Activated T-helper 2 cell treated with anti-CD3 and anti-CD28 coated beads, Interferon-gamma antibody, Interleukin-2, Interleukin-4, amounts not matched to agents 10 μg/mL and 5 μg/mL and 100 μg/mL, durations not matched to agents 14 hours and 24 hours and 36 hours (primary cell): ENCODE measurements at regions not wholly inside any gene's neighbourhood (a gene's known extent, or its start where the extent isn't known, plus 50 kb on each side); places are given as distances from the start of the nearest gene placed in this dataset.

ENCODE experiments used
- DNase-seq: peaks from one replicate; pipeline ENCODE4 v3.0.0; 2021; ENCODE audit warnings: low spot score
- H3K27ac Mint-ChIP-seq: one replicate; pipeline ENCODE4 v1.8.0; 2021; ENCODE audit warnings: mixed read lengths
- H3K27me3 Mint-ChIP-seq: one replicate; pipeline ENCODE4 v1.8.0; 2021; ENCODE audit warnings: low read depth, mixed read lengths
- H3K36me3 Mint-ChIP-seq: one replicate; pipeline ENCODE4 v1.8.0; 2021; ENCODE audit warnings: low read depth, mixed read lengths
- H3K4me1 Mint-ChIP-seq: one replicate; pipeline ENCODE4 v1.8.0; 2021; ENCODE audit warnings: low read depth, mixed read lengths
- H3K4me3 Mint-ChIP-seq: one replicate; pipeline ENCODE4 v1.8.0; 2021; ENCODE audit warnings: low read depth, mild to moderate bottlenecking, moderate library complexity, mixed read lengths
- H3K9me3 Mint-ChIP-seq: one replicate; pipeline ENCODE4 v1.8.0; 2021; ENCODE audit warnings: mixed read lengths
- intact Hi-C: fragments of 100-400 bp; cut with micrococcal nuclease; formaldehyde crosslinking; loops from one replicate; pipeline ENCODE4 v1.15.1; 2023

DNA sequence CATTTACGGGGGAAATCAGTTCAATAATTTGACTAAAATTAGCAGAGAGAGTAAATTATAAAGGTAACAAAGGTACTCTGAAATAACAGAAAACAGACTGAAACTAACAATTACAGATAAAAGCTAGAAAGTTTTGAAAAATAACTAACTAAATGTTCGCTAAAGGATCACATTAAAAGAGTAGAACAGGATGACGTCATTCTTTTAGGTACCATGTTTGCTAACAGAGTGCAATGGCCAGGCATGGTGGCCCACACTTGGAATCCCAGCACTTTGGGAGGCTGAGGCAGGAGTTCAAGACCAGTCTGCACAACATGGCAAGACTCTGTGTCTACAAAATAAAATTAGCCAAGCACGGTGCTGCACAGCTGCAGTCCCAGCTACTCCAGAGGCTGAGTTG is 212.3 kb upstream of the CDYL start:
- DNase-seq = no peak
- intact Hi-C loops = no loop called here
- Mint-ChIP-seq H3K4me3 (no peak overlapping the region), H3K36me3 (no peaks in the 10 kb centered on the region), H3K4me1 (no peaks in the 10 kb centered on the region), H3K27ac (no peak overlapping the region), H3K9me3 (no peaks in the 10 kb centered on the region), H3K27me3 (no peaks in the 10 kb centered on the region)

DNA sequence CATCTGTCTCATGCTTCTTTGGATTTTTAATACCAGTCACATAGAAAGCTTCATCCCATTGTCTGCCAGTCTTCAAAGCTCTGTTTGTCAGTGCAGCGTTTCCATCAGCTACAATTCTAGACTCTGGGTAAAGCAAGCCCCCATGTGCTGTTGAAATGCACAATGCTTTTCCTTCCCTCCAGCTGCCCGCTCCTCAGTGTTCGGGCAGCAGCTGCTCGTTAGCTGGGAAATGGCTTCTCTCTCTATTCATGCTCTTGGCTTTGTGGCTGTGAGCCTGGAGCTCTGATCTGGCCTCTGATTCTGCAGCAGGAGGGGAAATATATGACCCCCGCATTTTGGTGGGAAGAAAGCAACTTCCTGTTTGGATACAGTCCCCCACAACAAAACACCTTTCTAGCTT is 213.0 kb upstream of the CDYL start:
- Mint-ChIP-seq H3K27me3 (no peaks in the 10 kb centered on the region), H3K9me3 (no peaks in the 10 kb centered on the region), H3K36me3 (no peaks in the 10 kb centered on the region), H3K4me3 (no peak overlapping the region), H3K27ac (no peak overlapping the region), H3K4me1 (no peaks in the 10 kb centered on the region)
- intact Hi-C loops = no loop called here
- DNase-seq = no peak

DNA sequence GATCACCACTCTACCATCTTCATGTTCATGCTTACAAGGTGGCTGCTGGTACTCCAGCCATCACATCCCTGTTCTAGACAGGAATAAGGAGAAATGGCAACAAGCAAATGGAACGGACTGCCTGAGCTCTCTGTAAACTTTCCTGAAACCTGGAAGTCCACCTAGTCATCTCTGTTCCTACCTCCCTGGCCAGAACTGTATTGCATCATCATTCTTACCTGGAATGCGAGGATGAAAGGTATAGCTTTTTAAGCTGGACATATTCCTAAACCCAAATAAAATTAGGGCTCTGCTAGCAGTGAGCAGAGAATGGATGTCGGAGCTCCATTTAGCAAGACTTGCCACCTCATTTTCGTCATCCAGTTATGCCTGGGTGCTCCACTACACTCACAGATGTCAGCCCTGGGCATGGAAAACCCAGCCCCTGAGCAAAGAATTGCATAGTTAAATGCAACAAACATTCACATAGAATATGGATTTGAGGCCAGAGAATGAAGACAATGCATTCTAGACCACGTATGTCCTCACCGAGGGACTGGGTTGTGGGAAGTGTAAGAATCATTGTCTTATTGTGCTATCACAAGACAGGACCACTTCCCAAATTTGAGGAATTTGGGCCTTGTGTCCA is 214.3 kb upstream of the CDYL start:
- intact Hi-C loops = no loop called here
- Mint-ChIP-seq H3K9me3 (no peaks in the 10 kb centered on the region), H3K27me3 (no peaks in the 10 kb centered on the region), H3K4me1 (no peaks in the 10 kb centered on the region), H3K36me3 (no peaks in the 10 kb centered on the region), H3K4me3 (no peak overlapping the region), H3K27ac (no peak overlapping the region)
- no peak for DNase-seq

- no peaks in the 10 kb centered on the region for H3K27me3 Mint-ChIP-seq
- H3K27ac Mint-ChIP-seq = no peak overlapping the region
- no peak overlapping the region for H3K4me3 Mint-ChIP-seq
- no peaks in the 10 kb centered on the region for H3K9me3 Mint-ChIP-seq
- H3K36me3 Mint-ChIP-seq = no peaks in the 10 kb centered on the region
- no peak for DNase-seq
- intact Hi-C loops = no loop called here
- H3K4me1 Mint-ChIP-seq = no peaks in the 10 kb centered on the region
Observed at GRCh38 chr6:4561078-4561435, 215.1 kb upstream of the CDYL start.

DNA sequence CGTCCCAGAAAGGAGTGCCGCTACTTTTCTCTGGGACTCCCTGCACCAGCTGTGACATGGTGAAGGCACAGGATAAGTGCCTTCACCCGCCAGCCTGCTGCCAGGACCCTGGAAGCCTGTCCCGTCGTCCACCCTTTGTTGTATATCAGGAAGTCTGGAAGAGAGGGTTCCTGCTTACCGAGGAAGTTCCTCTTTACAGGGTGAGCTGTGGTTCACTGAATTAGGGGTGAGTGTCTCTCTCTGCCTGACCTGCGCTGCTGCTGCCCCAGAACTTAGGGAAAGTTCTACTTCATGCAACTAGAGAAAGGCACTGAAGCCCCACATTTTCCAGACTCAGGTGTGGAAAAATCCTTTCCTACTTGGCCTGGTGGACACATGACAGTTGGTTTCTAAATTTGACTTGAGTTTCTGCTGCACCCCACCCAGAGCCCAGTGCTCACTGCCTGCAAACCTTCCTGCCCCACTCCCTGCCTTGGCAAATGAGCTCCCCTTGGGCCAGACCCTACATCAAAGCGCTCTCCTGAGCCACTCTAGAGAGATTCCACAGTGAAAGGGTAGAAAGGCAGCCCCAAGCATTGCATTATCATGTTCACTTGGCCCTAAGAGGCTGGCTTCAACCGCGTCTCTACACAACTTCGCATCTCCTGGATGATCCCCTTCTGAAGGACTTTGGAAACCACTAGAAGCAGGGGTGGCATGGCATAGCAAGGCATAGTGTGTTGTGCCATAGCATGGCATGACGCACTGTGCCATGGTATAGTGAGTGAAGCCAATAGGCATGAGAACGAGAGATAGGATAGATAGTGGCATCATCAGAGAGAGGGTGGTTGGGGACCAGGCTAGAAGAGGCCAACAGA is 215.8 kb upstream of the CDYL start:
- intact Hi-C loops = no loop called here
- Mint-ChIP-seq H3K4me3 (no peak overlapping the region), H3K36me3 (no peaks in the 10 kb centered on the region), H3K4me1 (no peaks in the 10 kb centered on the region), H3K27me3 (no peaks in the 10 kb centered on the region), H3K9me3 (no peaks in the 10 kb centered on the region), H3K27ac (no peak overlapping the region)
- no peak for DNase-seq

DNA sequence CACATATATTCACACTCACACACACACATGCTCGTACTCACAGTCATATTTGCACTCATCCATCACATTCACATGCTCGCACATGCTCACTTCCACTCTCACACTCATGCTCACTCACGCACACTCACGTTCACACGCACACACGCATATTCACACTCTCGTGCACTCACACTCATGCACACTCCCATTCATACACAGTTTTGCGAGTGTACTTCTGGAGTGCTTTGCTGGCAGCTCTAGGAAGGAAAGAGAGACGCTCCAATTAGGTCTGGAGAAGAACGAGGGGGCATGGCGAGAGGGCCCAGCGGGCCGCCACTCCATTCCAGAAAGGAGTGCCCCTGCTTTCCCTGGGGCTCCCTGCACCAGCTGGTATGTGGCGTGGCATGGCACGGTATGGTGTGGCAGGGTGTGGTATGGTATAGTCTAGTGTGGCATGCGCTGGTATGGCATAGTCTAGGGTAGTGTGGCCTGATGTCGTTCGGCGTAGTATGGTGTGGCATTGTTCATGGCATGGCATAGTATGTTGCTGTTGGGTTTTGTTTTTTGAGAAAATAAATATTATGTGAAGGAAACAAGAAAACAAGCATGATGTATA is 216.8 kb upstream of the CDYL start:
- H3K27ac Mint-ChIP-seq = no peak overlapping the region
- no peak for DNase-seq
- H3K4me1 Mint-ChIP-seq = no peaks in the 10 kb centered on the region
- H3K9me3 Mint-ChIP-seq = no peaks in the 10 kb centered on the region
- intact Hi-C loops = no loop called here
- no peak overlapping the region for H3K4me3 Mint-ChIP-seq
- H3K27me3 Mint-ChIP-seq = no peaks in the 10 kb centered on the region
- no peaks in the 10 kb centered on the region for H3K36me3 Mint-ChIP-seq

GRCh38 chr6:4554645-4555044 is 221.6 kb upstream of the CDYL start:
- H3K9me3 Mint-ChIP-seq = no peaks in the 10 kb centered on the region
- H3K4me3 Mint-ChIP-seq = no peak overlapping the region
- no peak overlapping the region for H3K27ac Mint-ChIP-seq
- no peaks in the 10 kb centered on the region for H3K36me3 Mint-ChIP-seq
- DNase-seq = no peak
- intact Hi-C loops = no loop called here
- H3K4me1 Mint-ChIP-seq = no peaks in the 10 kb centered on the region
- no peaks in the 10 kb centered on the region for H3K27me3 Mint-ChIP-seq

DNA sequence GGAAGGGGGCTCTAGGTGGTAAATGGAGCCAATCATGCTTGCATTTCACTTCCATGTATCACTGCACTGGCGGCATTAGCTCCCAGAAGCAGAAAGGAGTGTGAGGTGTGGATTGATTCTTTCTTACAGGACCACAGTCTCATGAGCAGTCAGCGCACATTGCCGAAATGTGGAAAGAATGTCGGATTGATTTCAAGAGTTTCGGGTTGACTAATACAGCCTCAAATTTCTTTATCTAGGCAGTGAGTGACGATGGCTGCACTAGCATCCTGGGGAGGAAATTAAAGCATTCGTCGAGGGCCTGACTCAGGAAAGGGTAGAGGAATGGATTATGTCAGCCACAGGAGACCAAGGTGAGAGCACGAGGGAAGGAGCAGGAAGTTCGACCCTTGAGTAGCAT is 222.8 kb upstream of the CDYL start:
- Mint-ChIP-seq H3K27ac (no peak overlapping the region), H3K27me3 (no peaks in the 10 kb centered on the region), H3K36me3 (no peaks in the 10 kb centered on the region), H3K4me3 (no peak overlapping the region), H3K4me1 (no peaks in the 10 kb centered on the region), H3K9me3 (no peaks in the 10 kb centered on the region)
- DNase-seq = no peak
- intact Hi-C loops = no loop called here

GRCh38 chr6:4550227-4550597 is 226.0 kb upstream of the CDYL start:
- intact Hi-C loops = no loop called here
- H3K9me3 Mint-ChIP-seq = no peaks in the 10 kb centered on the region
- no peak overlapping the region for H3K27ac Mint-ChIP-seq
- no peaks in the 10 kb centered on the region for H3K4me1 Mint-ChIP-seq
- no peak overlapping the region for H3K4me3 Mint-ChIP-seq
- DNase-seq = no peak
- no peaks in the 10 kb centered on the region for H3K27me3 Mint-ChIP-seq
- no peaks in the 10 kb centered on the region for H3K36me3 Mint-ChIP-seq

DNA sequence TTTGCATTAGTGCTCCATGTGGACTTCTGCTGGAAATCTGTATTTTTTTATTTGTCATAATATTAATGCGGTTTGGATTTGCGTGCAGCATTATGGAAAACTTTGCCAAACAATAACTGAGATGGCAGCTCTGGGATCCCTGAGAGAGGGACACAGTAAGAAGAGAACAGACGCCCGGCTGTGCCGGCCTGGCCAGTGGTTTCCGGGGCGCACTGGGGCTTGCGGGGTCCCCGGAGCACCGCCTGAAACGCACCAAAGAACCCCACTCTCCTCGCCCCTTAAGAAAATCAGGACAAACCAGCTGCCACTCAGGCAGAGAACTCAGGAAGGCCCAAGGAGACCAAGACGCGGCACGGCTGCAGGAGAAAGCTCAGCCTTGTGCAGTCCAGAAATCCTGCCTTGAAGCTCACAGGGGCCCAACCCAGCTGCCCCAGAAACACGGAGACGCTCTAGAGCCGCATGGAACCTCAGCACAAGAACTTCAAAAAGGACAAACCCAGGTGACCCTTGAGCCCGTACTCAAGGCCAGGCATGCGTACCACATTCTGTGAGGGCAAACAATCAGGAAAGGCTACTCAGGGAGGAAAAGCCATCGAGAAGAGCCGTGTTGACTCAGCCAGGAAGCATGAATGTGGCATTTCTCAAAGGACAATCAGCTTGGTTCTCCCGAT is 226.5 kb upstream of the CDYL start:
- H3K4me1 Mint-ChIP-seq = no peaks in the 10 kb centered on the region
- intact Hi-C loops = no loop called here
- no peak overlapping the region for H3K27ac Mint-ChIP-seq
- no peak for DNase-seq
- H3K4me3 Mint-ChIP-seq = no peak overlapping the region
- H3K36me3 Mint-ChIP-seq = no peaks in the 10 kb centered on the region
- no peaks in the 10 kb centered on the region for H3K9me3 Mint-ChIP-seq
- no peaks in the 10 kb centered on the region for H3K27me3 Mint-ChIP-seq

DNA sequence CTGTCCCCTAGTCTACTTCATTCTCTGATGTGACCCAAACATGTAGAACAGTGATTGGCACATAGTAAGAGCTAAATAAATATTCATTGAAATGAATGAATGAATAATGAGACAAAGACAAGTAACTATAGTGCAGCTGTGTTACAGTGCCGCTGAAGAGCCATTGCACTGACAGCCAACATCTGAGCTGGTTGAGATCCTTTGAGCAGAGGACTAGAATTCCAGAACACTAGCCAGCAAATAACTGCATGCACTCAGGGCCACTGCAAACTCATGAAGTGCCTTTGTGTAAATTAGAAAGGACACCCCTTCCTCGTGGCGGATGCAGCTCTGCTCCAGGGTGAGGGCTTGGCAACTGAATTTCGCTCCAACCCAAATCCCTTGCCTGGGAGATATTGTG is 230.3 kb upstream of the CDYL start:
- intact Hi-C loops = no loop called here
- Mint-ChIP-seq H3K27me3 (peaks cover 3% of the 10 kb centered on the region), H3K4me3 (no peak overlapping the region), H3K4me1 (no peaks in the 10 kb centered on the region), H3K27ac (no peak overlapping the region), H3K36me3 (no peaks in the 10 kb centered on the region), H3K9me3 (no peaks in the 10 kb centered on the region)
- no peak for DNase-seq

DNA sequence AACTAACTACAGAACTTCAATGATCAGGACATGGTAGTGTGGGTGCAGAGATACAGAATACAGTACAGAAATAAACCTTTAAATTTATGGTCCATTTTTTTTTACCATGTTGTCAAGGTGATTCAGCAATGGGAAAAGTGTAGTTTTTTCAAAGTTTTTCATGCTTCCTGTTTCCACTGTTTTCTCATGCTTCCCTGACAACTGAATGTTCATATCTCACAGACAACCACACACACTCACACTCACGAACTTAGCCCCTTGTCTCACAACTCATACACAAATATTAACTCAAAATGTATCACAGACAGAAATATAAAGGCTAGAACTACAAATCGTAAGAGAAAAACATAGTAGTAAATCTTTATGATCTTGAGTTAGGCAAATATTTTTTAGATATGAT is 232.6 kb upstream of the CDYL start:
- no peak overlapping the region for H3K4me3 Mint-ChIP-seq
- DNase-seq = no peak
- H3K36me3 Mint-ChIP-seq = no peaks in the 10 kb centered on the region
- H3K27me3 Mint-ChIP-seq = peaks cover 3% of the 10 kb centered on the region
- H3K27ac Mint-ChIP-seq = no peak overlapping the region
- intact Hi-C loops = no loop called here
- no peaks in the 10 kb centered on the region for H3K4me1 Mint-ChIP-seq
- no peaks in the 10 kb centered on the region for H3K9me3 Mint-ChIP-seq

GRCh38 chr6:4533576-4533975 is 242.6 kb upstream of the CDYL start:
- no peaks in the 10 kb centered on the region for H3K9me3 Mint-ChIP-seq
- peaks cover 12% of the 10 kb centered on the region for H3K27me3 Mint-ChIP-seq
- no peak for DNase-seq
- no peak overlapping the region for H3K4me3 Mint-ChIP-seq
- no peaks in the 10 kb centered on the region for H3K4me1 Mint-ChIP-seq
- H3K36me3 Mint-ChIP-seq = no peaks in the 10 kb centered on the region
- intact Hi-C loops = no loop called here
- H3K27ac Mint-ChIP-seq = no peak overlapping the region
